ENCODE measurements at regions not wholly inside any gene's neighbourhood (a gene's known extent, or its start where the extent isn't known, plus 50 kb on each side); places are given as distances from the start of the nearest gene placed in this dataset.

- TF ChIP-seq CTCF (IDR thresholded peaks at IDR 0.05), result no peak
- no peak for TF ChIP-seq POLR2A (IDR thresholded peaks at IDR 0.05)
Observed at GRCh38 chr21:41064334-41064791, 103.6 kb upstream of the BACE2 start.
